HCT116 (cell line): ENCODE measurements at regions not wholly inside any gene's neighbourhood (a gene's known extent, or its start where the extent isn't known, plus 50 kb on each side); places are given as distances from the start of the nearest gene placed in this dataset.

Experiments used
- ATAC-seq: fragments of 200-7000 bp; cut with Tn5 transposase; 2 replicates; pipeline ENCODE4 v1.9.1; 2020; ENCODE audit warnings: mild to moderate bottlenecking, moderate library complexity
- BruUV-seq: library from RNA; stranded (reverse); fragments of 400-500 nt; replicated peaks from 2 replicates; lab custom pipeline; 2021; lab: Mats Ljungman, UMichigan
- CTCF ChIA-PET: fragments of 300-600 bp; sonication (Branson Sonifier 250); formaldehyde crosslinking; loops from one replicate; lab custom pipeline; 2021; ENCODE audit warnings: antibody characterized with exemption; lab: Charles Lee
- POLR2A ChIA-PET: fragments of 300-600, 350-600 bp; sonication (Branson Sonifier 250); formaldehyde crosslinking; loops from one replicate; lab custom pipeline; 2021; ENCODE audit warnings: antibody characterized with exemption; lab: Charles Lee
- RAD21 ChIA-PET, 2 experiments: fragments of 300-600 bp; sonication (Branson Sonifier 250); formaldehyde crosslinking; loops; one replicate each; lab custom pipeline; 2023; ENCODE audit warnings: low total read pairs in 2 of 2; ENCODE audit not compliant: uncharacterized antibody in 2 of 2, unreplicated experiment in 2 of 2, low non-redundant PET in 1 of 2; lab: Charles Lee
- DNase-seq: peaks from one replicate; pipeline ENCODE4 v3.0.0-alpha.2; 2010; ENCODE audit warnings: low read depth, low spot score
- H2AFZ ChIP-seq: fragments of 200-600 bp; shearing (Covaris generic), sonication (generic); 2 replicates; pipeline ENCODE4 v1.6.1; 2017; ENCODE audit warnings: low read depth, mixed run types, mixed read lengths, antibody characterized with exemption, low read length; ENCODE audit not compliant: poor library complexity, severe bottlenecking
- H3K27ac ChIP-seq: 2 replicates; pipeline ENCODE4 v1.5.1; 2012; ENCODE audit warnings: low read depth, low read length
- H3K27me3 ChIP-seq: fragments of 200-600 bp; sonication (generic); 2 replicates; pipeline ENCODE4 v1.6.1; 2016; ENCODE audit warnings: mixed run types, low read length, mixed read lengths; ENCODE audit not compliant: insufficient read depth
- H3K36me3 ChIP-seq, 2 experiments: fragments of 200-500 bp in 1 of 2; fragments of 200-600 bp in 1 of 2; sonication (Bioruptor generic) in 1 of 2; sonication (generic) in 1 of 2; 2 replicates each; pipeline versions ENCODE4 v1.5.1 to v1.6.1; 2014 to 2016; ENCODE audit warnings: low read length in 2 of 2, inconsistent platforms in 1 of 2, mixed read lengths in 1 of 2, mixed run types in 1 of 2; ENCODE audit not compliant: insufficient read depth in 2 of 2, control insufficient read depth in 1 of 2
- H3K4me1 ChIP-seq, 2 experiments: fragments of 200-600 bp in 1 of 2; sonication (generic) in 1 of 2; 2 replicates each; pipeline versions ENCODE4 v1.5.1 to v1.6.1; 2012 to 2017; ENCODE audit warnings: low read length in 2 of 2, inconsistent platforms in 1 of 2, mild to moderate bottlenecking in 1 of 2, mixed read lengths in 1 of 2, mixed run types in 1 of 2, moderate library complexity in 1 of 2; ENCODE audit not compliant: insufficient read depth in 2 of 2, control insufficient read depth in 1 of 2
- H3K4me2 ChIP-seq: fragments of 200-600 bp; sonication (generic); 2 replicates; pipeline ENCODE4 v1.6.1; 2017; ENCODE audit warnings: mixed run types, low read length, mixed read lengths
- H3K4me3 ChIP-seq, 2 experiments: fragments of 200-600 bp in 1 of 2; sonication (generic) in 1 of 2; replicated peaks in 1 of 2; 2 replicates each; pipeline ENCODE4 v1.5.1; 2011 to 2016; ENCODE audit warnings: low read length in 2 of 2, control low read depth in 1 of 2, low read depth in 1 of 2, mild to moderate bottlenecking in 1 of 2, mixed read lengths in 1 of 2, mixed run types in 1 of 2
- H3K79me2 ChIP-seq: fragments of 200-600 bp; sonication (generic); 2 replicates; pipeline ENCODE4 v1.6.1; 2017; ENCODE audit warnings: mild to moderate bottlenecking, mixed run types, low read length, moderate library complexity, mixed read lengths; ENCODE audit not compliant: insufficient read depth
- H3K9ac ChIP-seq: fragments of 200-600 bp; sonication (generic); 2 replicates; pipeline ENCODE4 v1.6.1; 2016; ENCODE audit warnings: low read length, mixed read lengths
- H3K9me2 ChIP-seq: fragments of 200-600 bp; sonication (generic), shearing (Covaris generic); 2 replicates; pipeline ENCODE4 v1.6.1; 2017; ENCODE audit warnings: mixed run types, mild to moderate bottlenecking, moderate library complexity; ENCODE audit not compliant: insufficient read depth
- H3K9me3 ChIP-seq, 2 experiments: fragments of 200-500 bp in 1 of 2; fragments of 200-600 bp in 1 of 2; sonication (Bioruptor generic) in 1 of 2; sonication (generic) in 1 of 2; 2 replicates each; pipeline ENCODE4 v1.6.1; 2014 to 2017; ENCODE audit warnings: low read length in 2 of 2, mixed read lengths in 2 of 2, inconsistent platforms in 1 of 2, low read depth in 1 of 2, mild to moderate bottlenecking in 1 of 2, mixed run types in 1 of 2, moderate library complexity in 1 of 2; ENCODE audit not compliant: control insufficient read depth in 1 of 2, insufficient read depth in 1 of 2
- H4K20me1 ChIP-seq: fragments of 200-600 bp; sonication (generic), shearing (Covaris generic); 2 replicates; pipeline ENCODE4 v1.6.1; 2017; ENCODE audit warnings: mixed run types, mild to moderate bottlenecking, moderate library complexity; ENCODE audit not compliant: insufficient read depth
- CEBPB ChIP-seq: IDR thresholded peaks from 2 replicates; pipeline ENCODE4 v1.6.1; 2012; ENCODE audit warnings: low read depth
- EGR1 ChIP-seq: IDR thresholded peaks from 2 replicates; pipeline ENCODE4 v1.6.1; 2012; ENCODE audit warnings: low read depth
- EZH2 ChIP-seq: fragments of 200-600 bp; sonication (generic); IDR thresholded peaks from 2 replicates; pipeline ENCODE4 v1.6.1; 2017; ENCODE audit warnings: antibody characterized with exemption, mixed run types
- FOSL1 ChIP-seq: IDR thresholded peaks from 2 replicates; pipeline ENCODE4 v1.6.1; 2012; ENCODE audit warnings: low read depth
- JUND ChIP-seq: IDR thresholded peaks from 2 replicates; pipeline ENCODE4 v1.6.1; 2012
- POLR2A ChIP-seq: IDR thresholded peaks from 2 replicates; pipeline ENCODE4 v1.7.0; 2011; ENCODE audit warnings: borderline replicate concordance; ENCODE audit not compliant: insufficient read depth, insufficient read length; ENCODE audit errors: extremely low read depth
- RAD21 ChIP-seq: IDR thresholded peaks from 2 replicates; pipeline ENCODE4 v1.6.1; 2012; ENCODE audit warnings: low read depth, mild to moderate bottlenecking
- SIN3A ChIP-seq: IDR thresholded peaks from 2 replicates; pipeline ENCODE4 v1.6.1; 2012; ENCODE audit warnings: low read depth
- SP1 ChIP-seq: IDR thresholded peaks from 2 replicates; pipeline ENCODE4 v1.6.1; 2012; ENCODE audit warnings: low read depth
- TCF7L2 ChIP-seq: IDR thresholded peaks from 2 replicates; pipeline ENCODE4 v1.7.0; 2011; ENCODE audit warnings: borderline replicate concordance, inconsistent platforms; ENCODE audit not compliant: insufficient read depth, insufficient read length; ENCODE audit errors: extremely low read depth
- YY1 ChIP-seq: IDR thresholded peaks from 2 replicates; pipeline ENCODE4 v1.6.1; 2011; ENCODE audit warnings: low read length, low read depth, moderate library complexity, mild to moderate bottlenecking; ENCODE audit not compliant: insufficient replicate concordance; ENCODE audit errors: extremely low read depth
- ZFX ChIP-seq: fragments of 450-650 bp; IDR thresholded peaks from 2 replicates; pipeline ENCODE4 v1.6.1; 2017
- intact Hi-C: fragments of 100-400 bp; cut with micrococcal nuclease; formaldehyde crosslinking; loops from 2 replicates; pipeline ENCODE4 v1.10.0; 2022
- TF ChIP-seq, protein P1 (sequence below): IDR thresholded peaks from 2 replicates; pipeline ENCODE4 v1.6.1; 2011; ENCODE audit warnings: mild to moderate bottlenecking, low read length, moderate library complexity; ENCODE audit not compliant: insufficient replicate concordance; ENCODE audit errors: extremely low read depth
- TF ChIP-seq, protein P2 (sequence below): IDR thresholded peaks from 2 replicates; pipeline ENCODE4 v1.6.1; 2012
- TF ChIP-seq, protein P3 (sequence below): IDR thresholded peaks from 2 replicates; pipeline ENCODE4 v1.6.1; 2012

DNA sequence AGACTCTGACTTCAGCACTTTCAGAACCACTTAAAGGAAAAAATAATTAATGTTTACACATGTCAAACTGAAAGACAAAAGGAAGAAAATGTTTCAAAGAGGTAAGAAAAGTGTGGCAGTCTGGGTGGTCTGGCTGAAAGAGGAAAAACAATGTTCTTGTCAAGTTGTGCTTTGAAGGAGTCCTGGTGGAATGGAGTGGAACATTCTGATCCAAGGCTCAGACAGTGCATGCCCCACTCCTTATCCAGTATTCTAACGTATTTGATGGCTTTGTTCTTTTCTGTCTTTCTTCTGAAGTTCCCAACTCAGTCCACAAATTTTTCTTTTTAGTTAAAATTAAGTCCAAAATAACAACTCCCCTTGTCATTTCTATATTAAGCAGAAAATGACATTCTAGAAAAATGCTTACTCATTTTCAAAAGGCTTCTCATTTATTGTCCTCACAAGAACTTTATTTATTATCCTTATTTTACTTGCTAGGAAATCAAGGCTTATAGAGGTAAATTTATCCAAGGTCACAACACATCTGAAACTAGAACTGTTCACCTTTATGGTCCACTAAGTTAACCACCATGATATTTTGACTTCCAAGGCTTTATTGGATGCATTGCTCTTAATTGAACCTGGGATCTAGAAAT, 121.7 kb upstream of the NAP1L1 start:
- H3K4me3 ChIP-seq: no peak overlapping the region
- no peaks in the 10 kb centered on the region for H4K20me1 ChIP-seq
- no peak overlapping the region for H3K9ac ChIP-seq
- POLR2A ChIA-PET: no interaction called here
- no TSS peak for BruUV-seq
- H3K27me3 ChIP-seq: no peaks in the 10 kb centered on the region
- H3K9me3 ChIP-seq: no peaks in the 10 kb centered on the region; a peak in 1 of 4 replicates
- RAD21 ChIA-PET: no interaction called here
- no peaks in the 10 kb centered on the region for H3K36me3 ChIP-seq
- no peaks in the 10 kb centered on the region for H3K9me2 ChIP-seq
- H3K4me2 ChIP-seq: no peak overlapping the region
- no peak for ATAC-seq
- TF ChIP-seq YY1: no peak
- TF ChIP-seq, protein P1, sequence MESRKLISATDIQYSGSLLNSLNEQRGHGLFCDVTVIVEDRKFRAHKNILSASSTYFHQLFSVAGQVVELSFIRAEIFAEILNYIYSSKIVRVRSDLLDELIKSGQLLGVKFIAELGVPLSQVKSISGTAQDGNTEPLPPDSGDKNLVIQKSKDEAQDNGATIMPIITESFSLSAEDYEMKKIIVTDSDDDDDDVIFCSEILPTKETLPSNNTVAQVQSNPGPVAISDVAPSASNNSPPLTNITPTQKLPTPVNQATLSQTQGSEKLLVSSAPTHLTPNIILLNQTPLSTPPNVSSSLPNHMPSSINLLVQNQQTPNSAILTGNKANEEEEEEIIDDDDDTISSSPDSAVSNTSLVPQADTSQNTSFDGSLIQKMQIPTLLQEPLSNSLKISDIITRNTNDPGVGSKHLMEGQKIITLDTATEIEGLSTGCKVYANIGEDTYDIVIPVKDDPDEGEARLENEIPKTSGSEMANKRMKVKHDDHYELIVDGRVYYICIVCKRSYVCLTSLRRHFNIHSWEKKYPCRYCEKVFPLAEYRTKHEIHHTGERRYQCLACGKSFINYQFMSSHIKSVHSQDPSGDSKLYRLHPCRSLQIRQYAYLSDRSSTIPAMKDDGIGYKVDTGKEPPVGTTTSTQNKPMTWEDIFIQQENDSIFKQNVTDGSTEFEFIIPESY: no peak
- TF ChIP-seq, all 23 proteins: peak for 0
- Histone ChIP-seq H3K4me1 (no peaks in the 10 kb centered on the region), H2AFZ (no peak overlapping the region), H3K79me2 (no peaks in the 10 kb centered on the region), H3K27ac (no peak overlapping the region)
- CTCF ChIA-PET: no interaction called here
- DNase-seq: no peak
- intact Hi-C loops: no loop called here

DNA sequence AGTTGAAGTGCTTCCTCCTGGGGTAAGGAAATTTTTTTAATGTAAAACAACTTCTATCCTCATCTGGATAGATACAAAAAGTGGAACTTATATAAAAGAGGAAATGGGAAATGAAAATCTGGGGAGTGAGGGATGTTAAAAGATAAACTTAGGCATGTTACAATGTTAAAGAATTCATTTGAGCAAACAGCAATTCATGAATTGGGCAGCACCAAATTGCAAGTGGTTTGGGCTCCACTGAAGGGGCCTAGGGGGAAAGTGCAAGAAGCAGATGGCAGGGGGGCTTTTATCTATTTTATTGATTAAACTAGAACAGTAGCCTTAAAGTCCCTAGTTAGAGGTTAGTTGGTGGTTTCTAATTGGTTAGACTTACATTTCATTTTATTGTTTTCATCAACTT, 118.1 kb upstream of the NAP1L1 start:
- no peak overlapping the region for H2AFZ ChIP-seq
- H3K79me2 ChIP-seq: no peaks in the 10 kb centered on the region
- no peaks in the 10 kb centered on the region for H3K36me3 ChIP-seq
- no TSS peak for BruUV-seq
- no peaks in the 10 kb centered on the region; a peak in 1 of 4 replicates for H3K9me3 ChIP-seq
- TF ChIP-seq, protein P2, sequence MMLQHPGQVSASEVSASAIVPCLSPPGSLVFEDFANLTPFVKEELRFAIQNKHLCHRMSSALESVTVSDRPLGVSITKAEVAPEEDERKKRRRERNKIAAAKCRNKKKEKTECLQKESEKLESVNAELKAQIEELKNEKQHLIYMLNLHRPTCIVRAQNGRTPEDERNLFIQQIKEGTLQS: no peak
- TF ChIP-seq SP1: no peak
- TF ChIP-seq YY1: no peak
- no peak for TF ChIP-seq FOSL1
- no peak for TF ChIP-seq SIN3A
- TF ChIP-seq EZH2: no peak
- TF ChIP-seq, protein P3, sequence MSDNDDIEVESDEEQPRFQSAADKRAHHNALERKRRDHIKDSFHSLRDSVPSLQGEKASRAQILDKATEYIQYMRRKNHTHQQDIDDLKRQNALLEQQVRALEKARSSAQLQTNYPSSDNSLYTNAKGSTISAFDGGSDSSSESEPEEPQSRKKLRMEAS: no peak
- no peak for TF ChIP-seq TCF7L2
- TF ChIP-seq EGR1: no peak
- no peak for TF ChIP-seq JUND
- TF ChIP-seq RAD21: no peak
- TF ChIP-seq POLR2A: no peak
- no peak for TF ChIP-seq ZFX
- no peak for TF ChIP-seq CEBPB
- no peak overlapping the region for H3K4me3 ChIP-seq
- no peaks in the 10 kb centered on the region for H3K27me3 ChIP-seq
- POLR2A ChIA-PET: no interaction called here
- no peak overlapping the region for H3K9ac ChIP-seq
- DNase-seq (no peak), ATAC-seq (no peak)
- H3K4me2 ChIP-seq: no peak overlapping the region
- CTCF ChIA-PET: no interaction called here
- no peaks in the 10 kb centered on the region for H3K9me2 ChIP-seq
- RAD21 ChIA-PET: no interaction called here
- H3K4me1 ChIP-seq: no peaks in the 10 kb centered on the region
- intact Hi-C loops: no loop called here
- no peaks in the 10 kb centered on the region for H4K20me1 ChIP-seq
- H3K27ac ChIP-seq: no peak overlapping the region
